ENCODE measurements at regions not wholly inside any gene's neighbourhood (a gene's known extent, or its start where the extent isn't known, plus 50 kb on each side); places are given as distances from the start of the nearest gene placed in this dataset.

GRCh38 chr1:117682372-117682771, 76.5 kb downstream of the TENT5C start:
- Histone ChIP-seq H3K27ac (ENCODE audit: low read depth) (no peak overlapping the region), H4K20me1 (replicated peaks; ENCODE audit: insufficient read depth) (no peaks in the 10 kb centered on the region), H3K4me1 (ENCODE audit: insufficient read depth) (no peaks in the 10 kb centered on the region), H3K36me3 (ENCODE audit: insufficient read depth) (no peaks in the 10 kb centered on the region), H3K4me2 (no peak overlapping the region), H3F3A (replicated peaks; ENCODE audit: low read depth) (no peaks in the 10 kb centered on the region), H2AFZ (no peak overlapping the region), H3K4me3 (no peak overlapping the region), H3K9me2 (ENCODE audit: insufficient read depth) (no peaks in the 10 kb centered on the region), H3K79me2 (replicated peaks; ENCODE audit: insufficient read depth) (no peaks in the 10 kb centered on the region), H3K27me3 (ENCODE audit: insufficient read depth) (no peaks in the 10 kb centered on the region)
- DNase-seq (ENCODE audit: low spot score): no peak
- Mint-ChIP-seq H3K4me3 (no peak overlapping the region), H3K36me3 (ENCODE audit: low read depth) (no peaks in the 10 kb centered on the region), H3K27ac (no peak overlapping the region), H3K9me3 (no peaks in the 10 kb centered on the region), H3K27me3 (ENCODE audit: insufficient read depth, low read depth, poor library complexity) (no peaks in the 10 kb centered on the region), H3K4me1 (no peaks in the 10 kb centered on the region; the same call in 2 of the 3 replicates)
- TF ChIP-seq ZNF331 (CRISPR knock-in tag; IDR thresholded peaks at IDR 0.05; ENCODE audit: low read depth): no peak
- no peak for TF ChIP-seq CREB1 (CRISPR knock-in tag; IDR thresholded peaks at IDR 0.05; ENCODE audit: low read depth)
- TF ChIP-seq REST (IDR thresholded peaks at IDR 0.05; ENCODE audit: unreplicated experiment): no peak
- no peak for TF ChIP-seq ZNF462 (CRISPR knock-in tag; IDR thresholded peaks at IDR 0.05)
- no peak for TF ChIP-seq POLR2AphosphoS5 (IDR thresholded peaks at IDR 0.05; ENCODE audit: low read depth)
- TF ChIP-seq EZH2phosphoT487 (IDR thresholded peaks at IDR 0.05; ENCODE audit: unreplicated experiment): no peak
- TF ChIP-seq ETS1 (IDR thresholded peaks at IDR 0.05): no peak
- TF ChIP-seq NANOG (IDR thresholded peaks at IDR 0.05; ENCODE audit: borderline replicate concordance): no peak
- no peak for TF ChIP-seq ZNF114 (CRISPR knock-in tag; IDR thresholded peaks at IDR 0.05)
- no peak for TF ChIP-seq STAT1 (IDR thresholded peaks at IDR 0.05; ENCODE audit: unreplicated experiment)
- TF ChIP-seq EZH2 (IDR thresholded peaks at IDR 0.05; ENCODE audit: low read depth, unreplicated experiment): no peak
- TF ChIP-seq CTCF (conservative IDR thresholded peaks at IDR 0.05; ENCODE audit: low read depth in 2 of 2): no peak
- TF ChIP-seq JUNB (IDR thresholded peaks at IDR 0.05; ENCODE audit: unreplicated experiment): no peak
- no peak for ATAC-seq

Measured in GM23338 (cell line).